Endothelial cell of umbilical vein (primary cell): ENCODE measurements at regions not wholly inside any gene's neighbourhood (a gene's known extent, or its start where the extent isn't known, plus 50 kb on each side); places are given as distances from the start of the nearest gene placed in this dataset.

ENCODE experiments used
- CTCF ChIP-seq, 2 donors: IDR thresholded peaks; 1 replicate in 1 of 2; 2 replicates in 1 of 2; pipeline ENCODE4 v1.5.1; 2011; ENCODE audit warnings: low read length in 2 of 2, mild to moderate bottlenecking in 2 of 2, moderate library complexity in 2 of 2, control low read depth in 1 of 2, inconsistent platforms in 1 of 2, low read depth in 1 of 2; ENCODE audit not compliant: insufficient read depth in 1 of 2; ENCODE audit errors: extremely low read depth in 1 of 2
- EZH2 ChIP-seq: IDR thresholded peaks from 2 replicates; pipeline ENCODE4 v1.6.1; 2012; ENCODE audit warnings: borderline replicate concordance, low read depth, mild to moderate bottlenecking, moderate library complexity, low read length, inconsistent platforms; ENCODE audit not compliant: severe bottlenecking
- MAX ChIP-seq: IDR thresholded peaks from 2 replicates; pipeline ENCODE4 v1.6.1; 2011; ENCODE audit not compliant: insufficient read depth, insufficient read length
- POLR2A ChIP-seq: IDR thresholded peaks from 2 replicates; pipeline ENCODE4 v1.6.1; 2012; ENCODE audit warnings: low read depth, mild to moderate bottlenecking, control low read depth, low read length

- TF ChIP-seq EZH2 (no peak), CTCF (IDR thresholded peaks at IDR 0.05; ENCODE audit: extremely low read depth in 1 of 2, insufficient read depth in 1 of 2, low read depth in 1 of 2, low read length in 2 of 2) (no peak), POLR2A (no peak), MAX (no peak)
Observed at GRCh38 chr9:135218331-135219225, 131.1 kb downstream of the OLFM1 start.
